PC-3 (cell line): ENCODE measurements at regions not wholly inside any gene's neighbourhood (a gene's known extent, or its start where the extent isn't known, plus 50 kb on each side); places are given as distances from the start of the nearest gene placed in this dataset.

Source experiments
- CTCF ChIP-seq: fragments of 300-600 bp; sonication (generic); conservative IDR thresholded peaks from 2 replicates; pipeline ENCODE4 v1.5.1; 2017; ENCODE audit warnings: antibody characterized with exemption, low read depth, mild to moderate bottlenecking, low read length
- EZH2phosphoT487 ChIP-seq: fragments of 300-600 bp; sonication (generic); IDR thresholded peaks from 2 replicates; pipeline ENCODE4 v1.6.1; 2018; ENCODE audit warnings: mild to moderate bottlenecking, antibody characterized with exemption, low read length, borderline replicate concordance

- no peak for TF ChIP-seq EZH2phosphoT487
- TF ChIP-seq CTCF: no peak
These were observed 175.1 kb downstream of the FASLG start for GRCh38 chr1:172833954-172834353.
